C4-2B (cell line): ENCODE measurements at regions not wholly inside any gene's neighbourhood (a gene's known extent, or its start where the extent isn't known, plus 50 kb on each side); places are given as distances from the start of the nearest gene placed in this dataset.

Source experiments
- ZFX ChIP-seq: fragments of 450-650 bp; IDR thresholded peaks from 2 replicates; pipeline ENCODE4 v1.6.1; 2017
- TF ChIP-seq, protein P1 (sequence below): fragments of 450-650 bp; conservative IDR thresholded peaks from 2 replicates; pipeline ENCODE4 v1.5.1; 2017; ENCODE audit warnings: mild to moderate bottlenecking

GRCh38 chr6:44737829-44738528 is 350.5 kb downstream of the CDC5L start:
- TF ChIP-seq, protein P1, sequence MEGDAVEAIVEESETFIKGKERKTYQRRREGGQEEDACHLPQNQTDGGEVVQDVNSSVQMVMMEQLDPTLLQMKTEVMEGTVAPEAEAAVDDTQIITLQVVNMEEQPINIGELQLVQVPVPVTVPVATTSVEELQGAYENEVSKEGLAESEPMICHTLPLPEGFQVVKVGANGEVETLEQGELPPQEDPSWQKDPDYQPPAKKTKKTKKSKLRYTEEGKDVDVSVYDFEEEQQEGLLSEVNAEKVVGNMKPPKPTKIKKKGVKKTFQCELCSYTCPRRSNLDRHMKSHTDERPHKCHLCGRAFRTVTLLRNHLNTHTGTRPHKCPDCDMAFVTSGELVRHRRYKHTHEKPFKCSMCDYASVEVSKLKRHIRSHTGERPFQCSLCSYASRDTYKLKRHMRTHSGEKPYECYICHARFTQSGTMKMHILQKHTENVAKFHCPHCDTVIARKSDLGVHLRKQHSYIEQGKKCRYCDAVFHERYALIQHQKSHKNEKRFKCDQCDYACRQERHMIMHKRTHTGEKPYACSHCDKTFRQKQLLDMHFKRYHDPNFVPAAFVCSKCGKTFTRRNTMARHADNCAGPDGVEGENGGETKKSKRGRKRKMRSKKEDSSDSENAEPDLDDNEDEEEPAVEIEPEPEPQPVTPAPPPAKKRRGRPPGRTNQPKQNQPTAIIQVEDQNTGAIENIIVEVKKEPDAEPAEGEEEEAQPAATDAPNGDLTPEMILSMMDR, result no peak
- TF ChIP-seq ZFX, result no peak
